Endothelial cell of umbilical vein (primary cell): ENCODE measurements at regions not wholly inside any gene's neighbourhood (a gene's known extent, or its start where the extent isn't known, plus 50 kb on each side); places are given as distances from the start of the nearest gene placed in this dataset.

Experiments
- CTCF ChIP-seq, 2 donors: IDR thresholded peaks; 1 replicate in 1 of 2; 2 replicates in 1 of 2; pipeline ENCODE4 v1.5.1; 2011; ENCODE audit warnings: low read length in 2 of 2, mild to moderate bottlenecking in 2 of 2, moderate library complexity in 2 of 2, control low read depth in 1 of 2, inconsistent platforms in 1 of 2, low read depth in 1 of 2; ENCODE audit not compliant: insufficient read depth in 1 of 2; ENCODE audit errors: extremely low read depth in 1 of 2
- EZH2 ChIP-seq: IDR thresholded peaks from 2 replicates; pipeline ENCODE4 v1.6.1; 2012; ENCODE audit warnings: borderline replicate concordance, low read depth, mild to moderate bottlenecking, moderate library complexity, low read length, inconsistent platforms; ENCODE audit not compliant: severe bottlenecking
- FOS ChIP-seq: IDR thresholded peaks from 2 replicates; pipeline ENCODE4 v1.6.1; 2011; ENCODE audit warnings: mild to moderate bottlenecking, low read length, moderate library complexity, borderline replicate concordance; ENCODE audit not compliant: insufficient read depth
- GATA2 ChIP-seq: IDR thresholded peaks from 2 replicates; pipeline ENCODE4 v1.7.0; 2011; ENCODE audit warnings: low read depth, mild to moderate bottlenecking, moderate library complexity, mixed read lengths, low read length; ENCODE audit not compliant: insufficient read length, insufficient read depth
- JUN ChIP-seq: IDR thresholded peaks from 2 replicates; pipeline ENCODE4 v1.6.1; 2011; ENCODE audit warnings: borderline replicate concordance, low read depth; ENCODE audit not compliant: insufficient read length, insufficient read depth
- MAX ChIP-seq: IDR thresholded peaks from 2 replicates; pipeline ENCODE4 v1.6.1; 2011; ENCODE audit not compliant: insufficient read depth, insufficient read length
- MYC ChIP-seq: IDR thresholded peaks from one replicate; pipeline ENCODE4 v1.6.1; 2011; ENCODE audit warnings: mild to moderate bottlenecking, low read depth, low read length
- POLR2A ChIP-seq: IDR thresholded peaks from 2 replicates; pipeline ENCODE4 v1.6.1; 2012; ENCODE audit warnings: low read depth, mild to moderate bottlenecking, control low read depth, low read length
- POLR2AphosphoS5 ChIP-seq: IDR thresholded peaks from 2 replicates; pipeline ENCODE4 v1.6.1; 2012; ENCODE audit warnings: low read depth, mild to moderate bottlenecking, control low read depth, low read length, moderate library complexity; ENCODE audit not compliant: insufficient read depth

- no peak for TF ChIP-seq CTCF (IDR thresholded peaks at IDR 0.05; ENCODE audit: extremely low read depth in 1 of 2, insufficient read depth in 1 of 2, low read depth in 1 of 2, low read length in 2 of 2)
- no peak for TF ChIP-seq MYC
- no peak for TF ChIP-seq EZH2
- TF ChIP-seq POLR2A, result no peak
- TF ChIP-seq MAX, result no peak
- TF ChIP-seq POLR2AphosphoS5, result no peak
- no peak for TF ChIP-seq FOS
- TF ChIP-seq JUN, result no peak
- TF ChIP-seq GATA2, result no peak
Observed at GRCh38 chr1:30277911-30278310, 445.5 kb downstream of the MATN1 start.
